MCF 10A (cell line): ENCODE measurements at regions not wholly inside any gene's neighbourhood (a gene's known extent, or its start where the extent isn't known, plus 50 kb on each side); places are given as distances from the start of the nearest gene placed in this dataset.

Source experiments
- BruUV-seq: library from RNA; stranded (reverse); fragments of 400-500 nt; replicated peaks from 2 replicates; lab custom pipeline; 2021; lab: Mats Ljungman, UMichigan
- CTCF ChIA-PET: fragments of 300-600 bp; sonication (Branson Sonifier 250); formaldehyde crosslinking; extraction: SDS; loops from one replicate; lab custom pipeline; 2021; ENCODE audit warnings: antibody characterized with exemption, inconsistent platforms; lab: Yijun Ruan, JAX
- POLR2A ChIA-PET: fragments of 300-600, 350-650 bp; sonication (Branson Sonifier 250); formaldehyde crosslinking; extraction: SDS; loops from one replicate; lab custom pipeline; 2020; ENCODE audit warnings: antibody characterized with exemption, inconsistent platforms; lab: Yijun Ruan, JAX
- DNase-seq: peaks from one replicate; pipeline ENCODE4 v3.0.0-alpha.2; 2018; ENCODE audit not compliant: unreplicated experiment
- H3K27ac Mint-ChIP-seq: one replicate; pipeline ENCODE4 v1.8.0; 2022; ENCODE audit warnings: mild to moderate bottlenecking, low read depth, mixed read lengths; ENCODE audit not compliant: unreplicated experiment
- H3K27me3 Mint-ChIP-seq: one replicate; pipeline ENCODE4 v1.8.0; 2022; ENCODE audit warnings: mixed read lengths; ENCODE audit not compliant: insufficient read depth, unreplicated experiment
- H3K36me3 Mint-ChIP-seq: one replicate; pipeline ENCODE4 v1.8.0; 2022; ENCODE audit warnings: mild to moderate bottlenecking, moderate library complexity, mixed read lengths; ENCODE audit not compliant: insufficient read depth, unreplicated experiment
- H3K4me1 Mint-ChIP-seq: one replicate; pipeline ENCODE4 v1.8.0; 2022; ENCODE audit warnings: mixed read lengths; ENCODE audit not compliant: insufficient read depth, unreplicated experiment
- H3K4me3 Mint-ChIP-seq: one replicate; pipeline ENCODE4 v1.8.0; 2022; ENCODE audit warnings: mild to moderate bottlenecking, moderate library complexity, mixed read lengths; ENCODE audit not compliant: unreplicated experiment
- H3K9me3 Mint-ChIP-seq: one replicate; pipeline ENCODE4 v1.8.0; 2022; ENCODE audit warnings: mixed read lengths; ENCODE audit not compliant: unreplicated experiment
- CTCF ChIP-seq: fragments of 200-600 bp; IDR thresholded peaks from one replicate; pipeline ENCODE4 v1.8.0; 2022; ENCODE audit warnings: antibody characterized with exemption, mild to moderate bottlenecking; ENCODE audit not compliant: unreplicated experiment
- intact Hi-C: fragments of 100-400 bp; cut with micrococcal nuclease; formaldehyde crosslinking; loops from 2 replicates; pipeline ENCODE4 v1.14.1; 2022

- POLR2A ChIA-PET = no interaction called here
- no peak overlapping the region for H3K27ac Mint-ChIP-seq
Measured at GRCh38 chr2:18671363-18671762, 82.0 kb upstream of the NT5C1B start.

GRCh38 chr2:18668221-18668620 lies 78.9 kb upstream of the NT5C1B start:
- POLR2A ChIA-PET = no interaction called here

More at GRCh38 chr2:18671363-18671762, 82.0 kb upstream of the NT5C1B start:
- TF ChIP-seq CTCF = no peak
- Mint-ChIP-seq H3K4me1 (no peaks in the 10 kb centered on the region), H3K4me3 (no peak overlapping the region), H3K27me3 (no peaks in the 10 kb centered on the region), H3K36me3 (no peaks in the 10 kb centered on the region), H3K9me3 (peaks cover 24% of the 10 kb centered on the region)
- CTCF ChIA-PET = no interaction called here
- BruUV-seq = no TSS peak
- DNase-seq = no peak
- intact Hi-C loops = no loop called here

GRCh38 chr2:18664421-18664820 lies 75.1 kb upstream of the NT5C1B start:
- no TSS peak for BruUV-seq
- no peak for DNase-seq
- no peak overlapping the region for H3K4me3 Mint-ChIP-seq
- H3K9me3 Mint-ChIP-seq = no peaks in the 10 kb centered on the region
- peaks cover 15% of the 10 kb centered on the region for H3K4me1 Mint-ChIP-seq
- no peaks in the 10 kb centered on the region for H3K27me3 Mint-ChIP-seq
- no peak overlapping the region for H3K27ac Mint-ChIP-seq
- CTCF ChIA-PET = no interaction called here
- POLR2A ChIA-PET = no interaction called here
- intact Hi-C loops = no loop called here
- no peak for TF ChIP-seq CTCF
- H3K36me3 Mint-ChIP-seq = no peaks in the 10 kb centered on the region

More at GRCh38 chr2:18668221-18668620, 78.9 kb upstream of the NT5C1B start:
- Mint-ChIP-seq H3K27ac (no peak overlapping the region), H3K36me3 (no peaks in the 10 kb centered on the region), H3K27me3 (no peaks in the 10 kb centered on the region), H3K9me3 (peaks cover 10% of the 10 kb centered on the region), H3K4me3 (no peak overlapping the region), H3K4me1 (peaks cover 9% of the 10 kb centered on the region)
- CTCF ChIA-PET = no interaction called here
- no peak for DNase-seq
- no TSS peak for BruUV-seq
- intact Hi-C loops = no loop called here
- TF ChIP-seq CTCF = no peak

GRCh38 chr2:18663861-18664260 lies 74.5 kb upstream of the NT5C1B start:
- BruUV-seq = no TSS peak
- ChIA-PET POLR2A (interaction anchor here (1.1 kb wide), 1 partner anchor 104 kb away, joined by 3 read pairs; the partner anchor contains the start of gene RDH14), CTCF (interaction anchor here (0.7 kb wide), 1 partner anchor 229 kb away, joined by 3 read pairs; no protein-coding TSS in a partner anchor)
- DNase-seq = no peak
- Mint-ChIP-seq H3K36me3 (no peaks in the 10 kb centered on the region), H3K4me1 (peaks cover 15% of the 10 kb centered on the region), H3K9me3 (no peaks in the 10 kb centered on the region), H3K27me3 (no peaks in the 10 kb centered on the region), H3K27ac (no peak overlapping the region), H3K4me3 (no peak overlapping the region)
- intact Hi-C loops = no loop called here
- TF ChIP-seq CTCF = no peak
